GM18873 (cell line): ENCODE measurements at regions not wholly inside any gene's neighbourhood (a gene's known extent, or its start where the extent isn't known, plus 50 kb on each side); places are given as distances from the start of the nearest gene placed in this dataset.
"Not testable (repeated sequence)": the region's sequence is repeated elsewhere in the genome, so short reads cannot be mapped to it uniquely, and the experiment has no call there.

Experiments
- ATAC-seq: cut with Tn5 transposase; IDR thresholded peaks from one replicate; pipeline ENCODE4 v1.9.1; 2021; ENCODE audit warnings: mild to moderate bottlenecking, moderate library complexity, moderate number of reproducible peaks; ENCODE audit not compliant: unreplicated experiment, low FRiP score

DNA sequence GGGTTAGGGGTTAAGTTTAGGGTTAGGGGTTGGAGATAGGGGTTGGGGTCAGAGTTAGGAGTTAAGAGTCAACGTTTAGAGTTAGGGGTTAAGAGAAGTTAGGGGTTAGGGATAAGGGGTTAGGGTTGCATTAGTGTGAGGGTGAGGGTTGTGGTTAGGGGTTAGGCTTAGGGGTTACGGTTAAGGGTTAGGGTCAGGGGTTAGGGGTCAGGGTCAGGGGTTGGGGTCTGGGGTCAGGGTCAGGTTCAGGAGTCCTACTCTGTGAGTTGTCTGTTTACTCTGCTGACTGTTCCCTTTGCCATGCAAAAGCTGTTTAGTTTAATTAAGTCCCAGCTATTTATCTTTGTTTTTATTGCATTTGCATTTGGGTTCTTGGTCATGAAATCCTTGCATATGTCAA is 1267.3 kb downstream of the FOXD4L5 start:
- ATAC-seq = not testable (repeated sequence)

DNA sequence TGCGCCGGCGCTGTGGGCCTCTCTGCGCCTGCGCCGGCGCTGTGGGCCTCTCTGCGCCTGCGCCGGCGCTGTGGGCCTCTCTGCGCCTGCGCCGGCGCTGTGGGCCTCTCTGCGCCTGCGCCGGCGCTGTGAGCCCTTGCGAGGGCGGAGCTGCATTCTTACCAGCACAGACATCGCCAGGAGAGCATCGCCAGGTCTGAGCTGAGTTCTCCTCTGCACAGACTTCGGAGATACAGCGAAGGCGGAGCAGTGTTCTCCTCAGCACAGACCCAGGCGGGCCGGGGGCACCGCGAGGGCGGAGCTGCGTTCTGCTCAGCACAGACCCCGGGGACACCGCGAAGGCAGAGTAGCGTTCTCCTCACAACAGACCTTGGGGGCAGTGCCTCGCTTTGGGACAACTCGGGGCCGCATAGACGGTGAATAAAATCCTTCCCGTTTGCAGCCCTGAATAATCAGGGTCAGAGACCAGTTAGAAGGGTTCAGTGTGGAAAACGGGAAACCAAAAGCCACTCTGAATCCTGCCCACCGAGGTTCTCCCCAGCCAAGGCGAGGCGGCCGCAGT is 1268.1 kb downstream of the FOXD4L5 start:
- peak; percentile 85 for ATAC-seq

DNA sequence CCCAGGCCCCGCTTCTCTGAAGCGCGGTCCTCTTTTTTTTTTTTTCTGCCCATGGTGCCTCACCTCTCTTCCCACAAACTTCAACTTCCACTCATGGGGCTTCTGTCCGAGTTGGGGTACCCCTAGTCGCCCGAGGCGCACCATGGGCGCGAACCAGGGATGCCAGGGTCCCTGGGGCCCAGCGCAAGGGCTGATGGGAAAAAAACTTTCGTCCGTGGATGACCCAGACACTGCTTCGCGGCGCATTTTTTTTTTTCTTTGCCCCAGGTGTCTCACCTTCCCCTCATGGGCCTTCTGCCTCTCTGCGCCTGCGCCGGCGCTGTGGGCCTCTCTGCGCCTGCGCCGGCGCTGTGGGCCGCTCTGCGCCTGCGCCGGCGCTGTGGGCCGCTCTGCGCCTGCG is 1268.8 kb downstream of the FOXD4L5 start:
- ATAC-seq = not testable (repeated sequence)

DNA sequence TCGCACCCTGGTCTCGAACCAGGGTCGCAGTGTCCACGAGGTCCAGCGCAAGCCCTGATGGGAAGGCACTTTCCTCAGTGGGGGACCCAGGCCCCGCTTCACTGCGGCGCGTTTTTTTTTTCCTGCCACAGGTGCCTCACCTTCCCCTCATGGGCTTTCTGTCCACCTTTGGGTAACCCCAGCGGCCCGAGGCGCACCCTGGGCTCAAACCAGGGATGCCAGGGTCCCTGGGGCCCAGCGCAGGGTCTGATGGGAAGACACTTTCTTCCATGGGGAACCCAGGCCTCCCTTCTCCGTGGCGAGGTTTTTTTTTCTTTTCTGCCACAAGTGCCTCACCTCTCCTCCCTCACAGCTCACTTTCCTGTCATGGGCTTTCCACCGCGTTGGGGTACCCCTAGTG is 1269.9 kb downstream of the FOXD4L5 start:
- ATAC-seq = no peak

DNA sequence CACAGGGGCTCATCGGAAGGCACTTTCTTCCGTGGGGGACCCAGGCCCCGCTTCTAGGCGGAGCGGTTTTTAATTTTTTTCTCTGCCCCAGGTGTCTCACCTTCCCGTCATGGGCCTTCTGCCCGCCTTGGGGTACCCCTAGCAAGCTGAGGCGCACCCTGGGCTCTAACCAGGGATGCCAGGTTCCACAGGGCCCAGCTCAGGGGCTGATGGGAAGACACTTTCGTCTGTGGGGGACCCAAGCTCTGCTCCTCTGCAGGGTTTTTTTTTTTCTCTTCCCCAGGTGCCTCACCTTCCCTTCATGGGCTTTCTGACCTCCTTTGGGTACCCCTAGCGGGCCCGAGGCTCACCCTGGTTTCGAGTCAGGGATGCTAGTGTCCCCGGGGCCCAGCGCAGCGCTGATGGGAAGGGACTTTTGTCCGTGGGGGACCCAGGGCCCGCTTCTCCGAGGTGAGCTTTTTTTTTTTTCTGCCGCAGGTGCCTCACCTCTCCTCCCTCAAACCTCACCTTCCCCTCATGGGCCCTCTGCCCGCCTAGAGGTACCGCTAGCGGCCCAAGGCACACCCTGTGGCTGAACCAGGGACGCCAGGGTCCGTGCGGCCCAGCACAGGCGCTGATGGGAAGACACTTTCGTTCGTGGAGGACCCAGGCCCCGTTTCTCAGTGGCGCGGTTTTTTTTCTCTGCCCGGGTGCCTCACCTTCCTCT is 1270.5 kb downstream of the FOXD4L5 start:
- ATAC-seq = not testable (repeated sequence)

DNA sequence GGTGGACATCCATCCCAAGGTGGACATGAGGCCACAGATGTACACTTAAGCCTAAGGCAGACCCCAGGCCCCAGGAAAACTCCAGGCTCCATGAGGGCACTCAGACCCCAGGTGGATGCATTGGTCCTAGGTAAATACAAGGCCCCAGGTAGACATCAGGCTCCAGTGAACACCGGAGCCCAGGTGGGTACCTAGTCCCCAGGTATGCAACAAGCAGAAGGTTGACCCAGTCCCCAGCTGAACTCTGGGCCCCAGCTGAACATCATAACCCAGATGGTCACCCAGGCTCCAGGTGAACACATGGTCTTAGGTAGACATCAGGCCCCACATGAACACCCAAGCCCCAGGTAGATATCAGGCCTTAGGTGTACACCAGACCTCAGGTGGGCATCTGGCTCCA is 1271.9 kb downstream of the FOXD4L5 start:
- ATAC-seq = not testable (repeated sequence)

DNA sequence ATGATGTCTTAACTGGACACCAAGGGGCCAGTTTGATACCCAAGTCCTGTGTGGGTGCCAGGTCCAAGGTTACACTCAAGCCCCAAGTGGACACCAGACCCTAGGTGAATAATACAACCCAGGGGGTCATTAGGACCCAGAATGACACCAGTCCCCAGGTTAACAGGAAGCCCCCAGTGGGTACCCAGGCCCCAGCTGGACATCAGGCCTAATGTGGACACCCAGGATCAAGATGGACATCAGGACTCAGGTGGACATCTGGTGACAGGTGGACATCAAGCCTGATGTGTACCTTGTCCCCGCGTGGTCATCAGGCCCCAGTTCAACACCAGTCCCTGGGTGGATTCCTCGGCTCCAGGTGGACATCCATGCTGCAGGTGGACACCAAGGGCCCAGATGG is 1273.0 kb downstream of the FOXD4L5 start:
- ATAC-seq = not testable (repeated sequence)

DNA sequence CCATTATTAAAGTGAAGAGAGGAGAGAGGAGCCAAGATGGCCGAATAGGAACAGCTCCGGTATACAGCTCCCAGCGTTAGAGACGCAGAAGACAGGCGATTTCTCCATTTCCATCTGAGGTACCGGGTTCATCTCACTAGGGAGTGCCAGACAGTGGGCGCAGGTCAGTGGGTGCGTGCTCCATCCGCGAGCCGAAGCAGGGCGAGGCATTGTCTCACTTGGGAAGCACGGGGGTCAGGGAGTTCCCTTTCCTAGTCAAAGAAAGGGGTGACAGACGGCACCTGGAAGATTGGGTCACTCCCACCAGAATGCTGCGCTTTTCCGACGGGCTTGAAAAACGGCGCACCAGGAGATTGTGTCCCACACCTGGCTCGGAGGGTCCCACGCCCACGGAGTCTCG is 1305.3 kb downstream of the FOXD4L5 start:
- not testable (repeated sequence) for ATAC-seq
